ENCODE measurements at regions not wholly inside any gene's neighbourhood (a gene's known extent, or its start where the extent isn't known, plus 50 kb on each side); places are given as distances from the start of the nearest gene placed in this dataset.

DNA sequence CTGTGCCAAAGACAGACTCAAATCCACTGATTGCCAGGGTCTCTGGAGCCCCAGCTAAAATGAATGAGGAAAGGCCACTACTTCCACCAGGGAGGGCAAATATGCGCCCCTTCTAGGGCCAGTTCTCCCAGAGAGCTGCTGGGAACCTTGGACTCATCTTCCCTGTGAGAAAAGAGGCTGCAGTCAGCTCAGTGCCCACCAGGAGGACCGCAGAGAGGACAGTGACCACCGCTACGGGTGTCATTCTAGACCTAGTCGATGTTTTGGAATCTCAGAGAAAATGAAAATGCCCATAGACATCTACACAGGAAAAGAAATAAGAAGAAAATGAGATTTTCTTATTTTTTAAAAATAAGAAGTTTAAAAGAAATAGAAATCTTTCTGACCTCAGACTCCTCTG, 235.1 kb downstream of the UQCRFS1 start:
- ChIA-PET POLR2A (no interaction called here), CTCF (no interaction called here)
- in situ Hi-C loops (cut with MboI), result no loop called here

More for the DNA sequence above, 235.1 kb downstream of the UQCRFS1 start:
- TF ChIP-seq, protein P1, sequence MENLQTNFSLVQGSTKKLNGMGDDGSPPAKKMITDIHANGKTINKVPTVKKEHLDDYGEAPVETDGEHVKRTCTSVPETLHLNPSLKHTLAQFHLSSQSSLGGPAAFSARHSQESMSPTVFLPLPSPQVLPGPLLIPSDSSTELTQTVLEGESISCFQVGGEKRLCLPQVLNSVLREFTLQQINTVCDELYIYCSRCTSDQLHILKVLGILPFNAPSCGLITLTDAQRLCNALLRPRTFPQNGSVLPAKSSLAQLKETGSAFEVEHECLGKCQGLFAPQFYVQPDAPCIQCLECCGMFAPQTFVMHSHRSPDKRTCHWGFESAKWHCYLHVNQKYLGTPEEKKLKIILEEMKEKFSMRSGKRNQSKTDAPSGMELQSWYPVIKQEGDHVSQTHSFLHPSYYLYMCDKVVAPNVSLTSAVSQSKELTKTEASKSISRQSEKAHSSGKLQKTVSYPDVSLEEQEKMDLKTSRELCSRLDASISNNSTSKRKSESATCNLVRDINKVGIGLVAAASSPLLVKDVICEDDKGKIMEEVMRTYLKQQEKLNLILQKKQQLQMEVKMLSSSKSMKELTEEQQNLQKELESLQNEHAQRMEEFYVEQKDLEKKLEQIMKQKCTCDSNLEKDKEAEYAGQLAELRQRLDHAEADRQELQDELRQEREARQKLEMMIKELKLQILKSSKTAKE (IDR thresholded peaks at IDR 0.05; ENCODE audit: low read depth, poor library complexity, severe bottlenecking), result no peak
- TF ChIP-seq CBX3 (IDR thresholded peaks at IDR 0.05; ENCODE audit: borderline replicate concordance, low read depth) (no peak), RBBP5 (conservative IDR thresholded peaks at IDR 0.05) (no peak), POLR2AphosphoS5 (IDR thresholded peaks at IDR 0.05; ENCODE audit: low read length) (no peak), SMAD5 (IDR thresholded peaks at IDR 0.05; ENCODE audit: low read depth) (no peak), BCL11A (IDR thresholded peaks at IDR 0.05; ENCODE audit: low read depth, low read length) (no peak), BMI1 (IDR thresholded peaks at IDR 0.05; ENCODE audit: borderline replicate concordance) (no peak), MYB (IDR thresholded peaks at IDR 0.05; ENCODE audit: borderline replicate concordance, low read depth, low read length) (no peak), SREBF2 (IDR thresholded peaks at IDR 0.05; ENCODE audit: low read length) (no peak), HDAC2 (IDR thresholded peaks at IDR 0.05) (no peak), KLF5 (IDR thresholded peaks at IDR 0.05; ENCODE audit: partially characterized antibody) (no peak), WRNIP1 (IDR thresholded peaks at IDR 0.05; ENCODE audit: borderline replicate concordance, low read depth, low read length) (no peak), ASH2L (IDR thresholded peaks at IDR 0.05; ENCODE audit: borderline replicate concordance, low read depth) (no peak), ZZZ3 (IDR thresholded peaks at IDR 0.05; ENCODE audit: control insufficient read depth, insufficient read length, low read depth) (no peak), CEBPB (IDR thresholded peaks at IDR 0.05; ENCODE audit: borderline replicate concordance in 1 of 2, low read depth in 2 of 2, low read length in 2 of 2) (no peak), NFYA (IDR thresholded peaks at IDR 0.05; ENCODE audit: borderline replicate concordance, low read depth, low read length) (no peak)
- TF ChIP-seq, protein P2, sequence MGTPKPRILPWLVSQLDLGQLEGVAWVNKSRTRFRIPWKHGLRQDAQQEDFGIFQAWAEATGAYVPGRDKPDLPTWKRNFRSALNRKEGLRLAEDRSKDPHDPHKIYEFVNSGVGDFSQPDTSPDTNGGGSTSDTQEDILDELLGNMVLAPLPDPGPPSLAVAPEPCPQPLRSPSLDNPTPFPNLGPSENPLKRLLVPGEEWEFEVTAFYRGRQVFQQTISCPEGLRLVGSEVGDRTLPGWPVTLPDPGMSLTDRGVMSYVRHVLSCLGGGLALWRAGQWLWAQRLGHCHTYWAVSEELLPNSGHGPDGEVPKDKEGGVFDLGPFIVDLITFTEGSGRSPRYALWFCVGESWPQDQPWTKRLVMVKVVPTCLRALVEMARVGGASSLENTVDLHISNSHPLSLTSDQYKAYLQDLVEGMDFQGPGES (IDR thresholded peaks at IDR 0.05), result no peak
- ChIA-PET SMC1A (ENCODE audit: uncharacterized antibody, unreplicated experiment) (no interaction called here), RAD21 (ENCODE audit: unreplicated experiment) (no interaction called here)
- BruUV-seq (replicated peaks), result no TSS peak
- intact Hi-C loops (cut with micrococcal nuclease; ENCODE audit: unreplicated experiment), result no loop called here
- 23% methylated on average over 5 of the region's 5 CpGs for WGBS (ENCODE audit: insufficient coverage, insufficient replicate concordance, low lambda C conversion rate, missing lambda C conversion rate)
- ATAC-seq (no peak), FAIRE-seq (no peak), DNase-seq (ENCODE audit: low read depth, low spot score) (no peak)
- Histone ChIP-seq H3K27ac (ENCODE audit: control insufficient read depth, insufficient read depth) (no peak overlapping the region), H3K27me3 (replicated peaks in 1 of 2; ENCODE audit: control insufficient read depth in 2 of 2, insufficient read depth in 2 of 2, low read length in 1 of 2) (no peaks in the 10 kb centered on the region), H3K4me1 (ENCODE audit: control insufficient read depth, insufficient read depth, low read length) (no peaks in the 10 kb centered on the region), H3K79me2 (ENCODE audit: control insufficient read depth, insufficient read depth, low read length) (no peaks in the 10 kb centered on the region), H4K20me1 (ENCODE audit: control insufficient read depth, insufficient read depth) (no peaks in the 10 kb centered on the region), H3K9me3 (replicated peaks; ENCODE audit: control insufficient read depth, insufficient read depth, low read length) (no peaks in the 10 kb centered on the region; the same call in 2 of the 3 replicates), H2AFZ (ENCODE audit: control insufficient read depth, low read depth, low read length) (no peak overlapping the region), H3K36me3 (ENCODE audit: control insufficient read depth in 2 of 2, insufficient read depth in 2 of 2, low read length in 1 of 2) (no peaks in the 10 kb centered on the region), H3K4me2 (ENCODE audit: control insufficient read depth, insufficient read depth) (no peak overlapping the region), H3K4me3 (no peak overlapping the region), H3K9ac (ENCODE audit: control insufficient read depth, insufficient read depth, low read length) (no peak overlapping the region)
